ENCODE measurements at regions not wholly inside any gene's neighbourhood (a gene's known extent, or its start where the extent isn't known, plus 50 kb on each side); places are given as distances from the start of the nearest gene placed in this dataset.

GRCh38 chr13:100842136-100842535 lies 167.5 kb upstream of the TMTC4 start:
- Histone ChIP-seq H3K4me1 (no peaks in the 10 kb centered on the region), H3K4me3 (no peak overlapping the region), H3K36me3 (no peaks in the 10 kb centered on the region), H3K27ac (no peak overlapping the region), H3K27me3 (no peaks in the 10 kb centered on the region), H3K9me3 (no peaks in the 10 kb centered on the region)
- DNase-seq (no peak), ATAC-seq (no peak)
- intact Hi-C loops (cut with DNase I) = no loop called here
- no peak for TF ChIP-seq CTCF (IDR thresholded peaks at IDR 0.05)

GRCh38 chr13:100838387-100838786 lies 163.8 kb upstream of the TMTC4 start:
- Histone ChIP-seq H3K27ac (no peak overlapping the region), H3K36me3 (no peaks in the 10 kb centered on the region), H3K9me3 (no peaks in the 10 kb centered on the region), H3K27me3 (no peaks in the 10 kb centered on the region), H3K4me1 (no peaks in the 10 kb centered on the region), H3K4me3 (no peak overlapping the region)
- TF ChIP-seq CTCF (IDR thresholded peaks at IDR 0.05) = no peak
- ATAC-seq (no peak), DNase-seq (no peak)
- intact Hi-C loops (cut with DNase I) = no loop called here

GRCh38 chr13:100837631-100838030 lies 163.0 kb upstream of the TMTC4 start:
- H3K27me3 ChIP-seq = no peaks in the 10 kb centered on the region
- no peak for TF ChIP-seq CTCF (IDR thresholded peaks at IDR 0.05)
- H3K9me3 ChIP-seq = no peaks in the 10 kb centered on the region
- no peak overlapping the region for H3K4me3 ChIP-seq
- ATAC-seq (no peak), DNase-seq (no peak)
- no peaks in the 10 kb centered on the region for H3K4me1 ChIP-seq
- intact Hi-C loops (cut with DNase I) = no loop called here
- no peak overlapping the region for H3K27ac ChIP-seq
- H3K36me3 ChIP-seq = no peaks in the 10 kb centered on the region

- no peaks in the 10 kb centered on the region for H3K36me3 ChIP-seq
- intact Hi-C loops (cut with DNase I) = no loop called here
- H3K9me3 ChIP-seq = no peaks in the 10 kb centered on the region
- no peak overlapping the region for H3K4me3 ChIP-seq
- no peak for TF ChIP-seq CTCF (IDR thresholded peaks at IDR 0.05)
- DNase-seq = no peak
- no peaks in the 10 kb centered on the region for H3K27me3 ChIP-seq
- no peaks in the 10 kb centered on the region for H3K4me1 ChIP-seq
- no peak overlapping the region for H3K27ac ChIP-seq
- no peak for ATAC-seq
Measured at GRCh38 chr13:100836711-100837110, 162.1 kb upstream of the TMTC4 start.

- DNase-seq (no peak), ATAC-seq (no peak)
- intact Hi-C loops (cut with DNase I) = no loop called here
- Histone ChIP-seq H3K27me3 (no peaks in the 10 kb centered on the region), H3K9me3 (no peaks in the 10 kb centered on the region), H3K4me1 (no peaks in the 10 kb centered on the region), H3K27ac (no peak overlapping the region), H3K4me3 (no peak overlapping the region), H3K36me3 (no peaks in the 10 kb centered on the region)
- no peak for TF ChIP-seq CTCF (IDR thresholded peaks at IDR 0.05)
Measured at GRCh38 chr13:100835695-100836094, 161.1 kb upstream of the TMTC4 start.

All from left lung (tissue), 4 donors.